HUES64 (cell line): ENCODE measurements at regions not wholly inside any gene's neighbourhood (a gene's known extent, or its start where the extent isn't known, plus 50 kb on each side); places are given as distances from the start of the nearest gene placed in this dataset.
"Not testable (repeated sequence)": the region's sequence is repeated elsewhere in the genome, so short reads cannot be mapped to it uniquely, and the experiment has no call there.

Experiments used
- H3K27ac ChIP-seq: 2 replicates; pipeline ENCODE4 v1.7.0; 2013; ENCODE audit warnings: low read depth, low read length, inconsistent platforms
- H3K27me3 ChIP-seq: 2 replicates; pipeline ENCODE4 v1.6.1; 2013; ENCODE audit warnings: mild to moderate bottlenecking, low read length; ENCODE audit not compliant: insufficient read depth
- H3K36me3 ChIP-seq: 2 replicates; pipeline ENCODE4 v1.6.1; 2013; ENCODE audit warnings: mild to moderate bottlenecking, low read length; ENCODE audit not compliant: insufficient read depth
- H3K4me1 ChIP-seq: 2 replicates; pipeline ENCODE4 v1.6.1; 2013; ENCODE audit warnings: mild to moderate bottlenecking, low read length, moderate library complexity; ENCODE audit not compliant: insufficient read depth
- H3K4me3 ChIP-seq: 2 replicates; pipeline ENCODE4 v1.5.1; 2013; ENCODE audit warnings: mild to moderate bottlenecking, low read length, moderate library complexity
- H3K9ac ChIP-seq: 2 replicates; pipeline ENCODE4 v1.6.1; 2013; ENCODE audit warnings: mild to moderate bottlenecking, low read depth, low read length
- H3K9me3 ChIP-seq: 2 replicates; pipeline ENCODE4 v1.6.1; 2013; ENCODE audit warnings: low read depth, low read length; ENCODE audit not compliant: insufficient read depth
- WGBS: fragments of 150-250, 120-280 bp; methylation state at CpG from one replicate; pipeline ENCODE4 v1.1.7; 2013; ENCODE audit warnings: missing lambda C conversion rate; 5-methylcytosine and 5-hydroxymethylcytosine counted together

GRCh38 chr12:17302001-17302400 lies 696.0 kb upstream of the LMO3 start:
- H3K27ac ChIP-seq: no peak overlapping the region
- no peaks in the 10 kb centered on the region for H3K27me3 ChIP-seq
- peaks cover 19% of the 10 kb centered on the region for H3K9me3 ChIP-seq
- no peaks in the 10 kb centered on the region for H3K4me1 ChIP-seq
- no peak overlapping the region for H3K9ac ChIP-seq
- H3K36me3 ChIP-seq: no peaks in the 10 kb centered on the region
- H3K4me3 ChIP-seq: no peak overlapping the region
- 95% methylated on average over 7 of the region's 7 CpGs for WGBS

GRCh38 chr12:17301544-17301943 lies 695.6 kb upstream of the LMO3 start:
- Histone ChIP-seq H3K4me1 (no peaks in the 10 kb centered on the region), H3K36me3 (no peaks in the 10 kb centered on the region)
- 56% methylated on average over 3 of the region's 3 CpGs for WGBS

GRCh38 chr12:17296882-17297281 lies 690.9 kb upstream of the LMO3 start:
- Histone ChIP-seq H3K4me3 (no peak overlapping the region), H3K4me1 (no peaks in the 10 kb centered on the region), H3K9ac (no peak overlapping the region), H3K27ac (no peak overlapping the region), H3K36me3 (no peaks in the 10 kb centered on the region), H3K9me3 (peaks cover 15% of the 10 kb centered on the region), H3K27me3 (no peaks in the 10 kb centered on the region)
- 97% methylated on average over 7 of the region's 7 CpGs for WGBS

More at GRCh38 chr12:17301544-17301943, 695.6 kb upstream of the LMO3 start:
- H3K27ac ChIP-seq: no peak overlapping the region
- no peaks in the 10 kb centered on the region for H3K27me3 ChIP-seq
- no peak overlapping the region for H3K4me3 ChIP-seq
- peaks cover 24% of the 10 kb centered on the region for H3K9me3 ChIP-seq
- no peak overlapping the region for H3K9ac ChIP-seq

GRCh38 chr12:17286874-17287273 lies 680.9 kb upstream of the LMO3 start:
- Histone ChIP-seq H3K27ac (no peak overlapping the region), H3K4me1 (no peaks in the 10 kb centered on the region), H3K9me3 (peaks cover 15% of the 10 kb centered on the region), H3K4me3 (no peak overlapping the region), H3K36me3 (no peaks in the 10 kb centered on the region), H3K27me3 (no peaks in the 10 kb centered on the region), H3K9ac (no peak overlapping the region)
- WGBS: 92% methylated on average over 1 of the region's 1 CpG

- H3K4me1 ChIP-seq: no peaks in the 10 kb centered on the region
- H3K27ac ChIP-seq: no peak overlapping the region
- no peak overlapping the region for H3K9ac ChIP-seq
- H3K36me3 ChIP-seq: no peaks in the 10 kb centered on the region
- 100% methylated on average over 1 of the region's 1 CpG for WGBS
- H3K27me3 ChIP-seq: no peaks in the 10 kb centered on the region
- no peak overlapping the region for H3K4me3 ChIP-seq
- H3K9me3 ChIP-seq: peaks cover 15% of the 10 kb centered on the region
These were observed 678.9 kb upstream of the LMO3 start for GRCh38 chr12:17284873-17285272.

- Histone ChIP-seq H3K36me3 (no peaks in the 10 kb centered on the region), H3K4me1 (no peaks in the 10 kb centered on the region), H3K4me3 (no peak overlapping the region), H3K27ac (no peak overlapping the region), H3K9me3 (peaks cover 15% of the 10 kb centered on the region), H3K27me3 (no peaks in the 10 kb centered on the region), H3K9ac (no peak overlapping the region)
- WGBS: 94% methylated on average over 9 of the region's 9 CpGs
These were observed 677.6 kb upstream of the LMO3 start for GRCh38 chr12:17283563-17283962.

GRCh38 chr12:17282169-17282568 lies 676.2 kb upstream of the LMO3 start:
- not testable (repeated sequence) for H3K27ac ChIP-seq, H3K36me3 ChIP-seq, H3K4me1 ChIP-seq, H3K9me3 ChIP-seq, H3K9ac ChIP-seq, H3K27me3 ChIP-seq, H3K4me3 ChIP-seq

- Histone ChIP-seq H3K36me3 (no peaks in the 10 kb centered on the region), H3K27ac (no peak overlapping the region), H3K9me3 (0 out of 2 replicates have a peak, but pooled peaks cover 3% of the 10 kb centered on the region), H3K9ac (no peak overlapping the region), H3K4me3 (no peak overlapping the region), H3K27me3 (no peaks in the 10 kb centered on the region), H3K4me1 (no peaks in the 10 kb centered on the region)
These were observed 673.0 kb upstream of the LMO3 start for GRCh38 chr12:17278946-17279345.

- Histone ChIP-seq H3K36me3 (no peaks in the 10 kb centered on the region), H3K27ac (no peak overlapping the region), H3K27me3 (no peaks in the 10 kb centered on the region), H3K9ac (no peak overlapping the region), H3K4me1 (no peaks in the 10 kb centered on the region; the same call in 1 of the 2 replicates), H3K9me3 (no peaks in the 10 kb centered on the region), H3K4me3 (no peak overlapping the region)
- WGBS: 94% methylated on average over 5 of the region's 5 CpGs
These were observed 670.2 kb upstream of the LMO3 start for GRCh38 chr12:17276196-17276595.

GRCh38 chr12:17266856-17267255 lies 660.9 kb upstream of the LMO3 start:
- Histone ChIP-seq H3K27ac (no peak overlapping the region), H3K4me1 (no peaks in the 10 kb centered on the region), H3K9me3 (no peaks in the 10 kb centered on the region), H3K36me3 (no peaks in the 10 kb centered on the region), H3K27me3 (no peaks in the 10 kb centered on the region), H3K4me3 (no peak overlapping the region), H3K9ac (no peak overlapping the region)
- 98% methylated on average over 4 of the region's 5 CpGs for WGBS

- Histone ChIP-seq H3K36me3 (no peaks in the 10 kb centered on the region), H3K27ac (no peak overlapping the region), H3K9ac (no peak overlapping the region), H3K4me3 (no peak overlapping the region), H3K27me3 (no peaks in the 10 kb centered on the region), H3K4me1 (no peaks in the 10 kb centered on the region), H3K9me3 (0 out of 2 replicates have a peak, but pooled peaks cover 4% of the 10 kb centered on the region)
- WGBS: no CpG with 5 or more reads among the region's 2 CpGs
These were observed 658.6 kb upstream of the LMO3 start for GRCh38 chr12:17264603-17265002.

- Histone ChIP-seq H3K27ac (no peak overlapping the region), H3K27me3 (no peaks in the 10 kb centered on the region), H3K36me3 (no peaks in the 10 kb centered on the region), H3K9ac (no peak overlapping the region), H3K4me1 (peaks cover 7% of the 10 kb centered on the region), H3K4me3 (no peak overlapping the region), H3K9me3 (no peaks in the 10 kb centered on the region)
- WGBS: 96% methylated on average over 4 of the region's 4 CpGs
These were observed 633.9 kb upstream of the LMO3 start for GRCh38 chr12:17239874-17240273.
